ENCODE measurements at regions not wholly inside any gene's neighbourhood (a gene's known extent, or its start where the extent isn't known, plus 50 kb on each side); places are given as distances from the start of the nearest gene placed in this dataset.

- DNase-seq: no peak
These were observed 93.0 kb downstream of the PPP1R3A start for GRCh38 chr7:113825832-113826231.

- no peak for DNase-seq
These were observed 94.5 kb downstream of the PPP1R3A start for GRCh38 chr7:113824117-113824823.

GRCh38 chr7:113819474-113819873 lies 99.3 kb downstream of the PPP1R3A start:
- DNase-seq: no peak

- no peak for DNase-seq
These were observed 102.2 kb downstream of the PPP1R3A start for GRCh38 chr7:113816639-113817038.

- no peak for DNase-seq
These were observed 105.3 kb downstream of the PPP1R3A start for GRCh38 chr7:113813471-113813870.

GRCh38 chr7:113812591-113813255 lies 106.1 kb downstream of the PPP1R3A start:
- no peak for DNase-seq

GRCh38 chr7:113810080-113810744 lies 108.6 kb downstream of the PPP1R3A start:
- no peak for DNase-seq

GRCh38 chr7:113809581-113809980 lies 109.2 kb downstream of the PPP1R3A start:
- no peak for DNase-seq

- no peak for DNase-seq
These were observed 112.0 kb downstream of the PPP1R3A start for GRCh38 chr7:113806633-113807327.

GRCh38 chr7:113805976-113806375 lies 112.8 kb downstream of the PPP1R3A start:
- DNase-seq: no peak

- DNase-seq: no peak
These were observed 114.2 kb downstream of the PPP1R3A start for GRCh38 chr7:113804475-113805095.

GRCh38 chr7:113801751-113802150 lies 117.1 kb downstream of the PPP1R3A start:
- no peak for DNase-seq

- no peak for DNase-seq
These were observed 118.0 kb downstream of the PPP1R3A start for GRCh38 chr7:113800826-113801225.

- DNase-seq: no peak
These were observed 118.9 kb downstream of the PPP1R3A start for GRCh38 chr7:113799896-113800295.

GRCh38 chr7:113797420-113798010 lies 121.3 kb downstream of the PPP1R3A start:
- DNase-seq: no peak

GRCh38 chr7:113796557-113796956 lies 122.3 kb downstream of the PPP1R3A start:
- peak; percentile 78 to 86 for DNase-seq

- DNase-seq: no peak
These were observed 124.2 kb downstream of the PPP1R3A start for GRCh38 chr7:113794573-113794972.

- no peak for DNase-seq
These were observed 125.6 kb downstream of the PPP1R3A start for GRCh38 chr7:113793171-113793570.

GRCh38 chr7:113790025-113790424 lies 128.8 kb downstream of the PPP1R3A start:
- no peak for DNase-seq

GRCh38 chr7:113787106-113787505 lies 131.7 kb downstream of the PPP1R3A start:
- DNase-seq: no peak

- DNase-seq: no peak
These were observed 133.9 kb downstream of the PPP1R3A start for GRCh38 chr7:113784956-113785355.

- peak; percentile 9 to 30 for DNase-seq
These were observed 134.5 kb downstream of the PPP1R3A start for GRCh38 chr7:113784316-113784715.

GRCh38 chr7:113783403-113783802 lies 135.4 kb downstream of the PPP1R3A start:
- DNase-seq: no peak

Data from AML-193 (cell line).